H1 (cell line): ENCODE measurements at regions not wholly inside any gene's neighbourhood (a gene's known extent, or its start where the extent isn't known, plus 50 kb on each side); places are given as distances from the start of the nearest gene placed in this dataset.

Source experiments
- TF ChIP-seq, protein P1 (sequence below): IDR thresholded peaks from 2 replicates; pipeline ENCODE4 v1.6.1; 2011; ENCODE audit warnings: low read length, improper control_type of control experiment

DNA sequence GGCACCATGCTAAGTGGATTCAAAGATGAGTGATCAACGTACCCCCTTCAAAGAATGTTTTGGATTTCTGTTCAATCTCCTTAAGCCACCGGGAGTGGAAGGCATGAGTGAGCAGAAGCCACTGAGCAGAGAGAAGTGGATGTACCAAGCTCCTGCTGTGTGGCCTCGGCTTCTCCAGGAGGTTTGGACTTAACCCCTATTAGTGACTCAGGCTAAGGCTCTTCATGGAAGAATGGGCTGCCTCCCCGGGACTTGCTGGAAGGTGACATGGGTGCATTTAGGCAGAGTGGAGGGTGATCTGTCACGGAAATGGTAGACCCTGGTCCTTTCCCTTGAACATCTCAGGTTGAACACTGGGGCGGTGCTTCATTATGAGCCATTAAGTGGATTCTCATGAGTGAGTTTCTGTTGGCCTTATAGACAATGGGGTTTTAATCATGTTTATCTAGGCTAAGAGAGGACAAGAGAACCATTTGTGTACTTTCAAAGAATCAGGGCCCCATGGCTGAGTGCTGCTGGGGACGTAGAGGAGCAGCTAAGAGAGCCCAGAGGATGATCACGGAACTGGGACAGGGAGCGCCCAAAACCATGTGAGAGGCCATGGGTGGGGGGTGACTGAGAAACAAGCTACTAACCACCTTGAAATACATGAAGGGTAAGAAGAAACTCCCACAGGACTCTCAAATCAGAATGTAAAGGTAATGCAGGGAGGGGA is 62.2 kb downstream of the HES1 start (continued):
- TF ChIP-seq, protein P1, sequence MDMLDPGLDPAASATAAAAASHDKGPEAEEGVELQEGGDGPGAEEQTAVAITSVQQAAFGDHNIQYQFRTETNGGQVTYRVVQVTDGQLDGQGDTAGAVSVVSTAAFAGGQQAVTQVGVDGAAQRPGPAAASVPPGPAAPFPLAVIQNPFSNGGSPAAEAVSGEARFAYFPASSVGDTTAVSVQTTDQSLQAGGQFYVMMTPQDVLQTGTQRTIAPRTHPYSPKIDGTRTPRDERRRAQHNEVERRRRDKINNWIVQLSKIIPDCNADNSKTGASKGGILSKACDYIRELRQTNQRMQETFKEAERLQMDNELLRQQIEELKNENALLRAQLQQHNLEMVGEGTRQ, result no peak
